HG03457 (cell line): ENCODE measurements at regions not wholly inside any gene's neighbourhood (a gene's known extent, or its start where the extent isn't known, plus 50 kb on each side); places are given as distances from the start of the nearest gene placed in this dataset.
"Not testable (repeated sequence)": the region's sequence is repeated elsewhere in the genome, so short reads cannot be mapped to it uniquely, and the experiment has no call there.

Experiments used
- ATAC-seq: cut with Tn5 transposase; IDR thresholded peaks from one replicate; pipeline ENCODE4 v1.9.1; 2021; ENCODE audit warnings: moderate number of reproducible peaks; ENCODE audit not compliant: unreplicated experiment

DNA sequence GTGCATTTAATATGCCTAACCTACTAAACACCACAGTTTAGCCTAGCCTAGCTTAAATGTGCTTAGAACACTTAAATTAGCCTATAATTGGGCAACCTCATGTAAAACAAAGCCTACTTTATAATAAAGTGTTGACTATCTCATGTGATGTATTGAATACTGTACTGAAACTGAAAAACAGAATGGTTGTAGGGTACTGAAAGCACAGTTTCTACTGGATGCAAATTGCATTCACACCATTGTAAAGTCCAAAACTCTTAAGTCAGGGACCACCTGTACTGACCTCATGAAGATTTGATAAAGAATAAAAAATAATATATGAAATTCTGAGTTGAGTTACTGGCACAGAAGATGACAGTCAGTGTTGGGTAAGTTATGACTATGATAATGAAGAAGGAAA lies 625.4 kb upstream of the SOX9 start:
- no peak for ATAC-seq

DNA sequence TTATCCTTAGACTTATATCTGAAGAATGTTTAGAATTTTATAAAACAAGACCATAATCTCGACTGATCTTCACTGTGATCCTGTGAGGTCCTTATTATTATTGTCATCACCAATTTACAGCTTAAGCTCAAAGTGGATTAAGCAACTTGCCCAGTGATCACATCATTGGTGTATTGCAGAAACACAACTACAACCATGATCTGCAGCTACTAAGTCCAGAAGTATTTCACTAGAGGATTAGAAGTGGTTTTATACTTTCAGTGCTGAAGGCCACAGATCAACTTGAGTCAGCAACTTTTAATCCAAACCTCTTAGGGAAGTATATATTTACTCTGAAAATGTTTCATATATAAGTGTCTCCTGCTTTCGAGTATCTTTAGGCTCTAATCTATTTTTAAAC lies 624.3 kb upstream of the SOX9 start:
- ATAC-seq = no peak

DNA sequence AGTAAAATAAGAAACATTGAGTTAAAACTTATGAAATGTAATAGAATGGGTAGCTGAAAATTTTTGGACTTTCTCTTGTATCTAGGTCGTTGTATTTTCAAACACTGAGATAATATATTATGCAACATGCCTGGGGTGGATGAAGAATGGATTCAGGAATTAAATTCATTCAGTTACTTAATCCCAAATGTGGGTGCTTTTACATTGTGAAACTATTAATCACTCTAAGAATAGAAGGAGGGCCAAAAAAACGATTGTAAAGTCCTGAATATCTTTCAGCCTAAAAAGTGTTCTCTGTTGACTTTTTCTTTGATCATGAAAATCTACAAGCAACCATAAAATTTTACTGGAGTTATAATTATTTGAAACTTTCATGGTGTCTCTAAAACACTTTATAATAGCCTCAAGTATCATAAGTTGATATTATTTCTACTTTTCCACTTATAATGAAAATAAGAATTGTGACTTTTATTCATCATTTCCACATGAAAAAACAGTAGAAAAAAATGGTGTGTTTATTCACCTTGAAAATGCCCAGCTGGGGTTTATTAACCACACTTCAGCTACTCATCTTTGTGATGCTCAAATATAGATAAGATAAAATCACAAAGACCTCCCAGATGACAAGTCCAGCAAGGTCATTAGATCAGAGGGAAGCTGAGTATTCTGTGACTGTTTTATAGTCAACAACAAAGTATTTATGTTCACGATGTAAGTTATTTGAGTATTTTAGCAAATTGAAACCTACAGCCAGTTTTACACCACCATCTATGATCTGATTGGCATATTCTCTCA lies 619.9 kb upstream of the SOX9 start:
- no peak for ATAC-seq

- ATAC-seq = no peak
Observed at GRCh38 chr17:71501711-71502110, 619.1 kb upstream of the SOX9 start.

DNA sequence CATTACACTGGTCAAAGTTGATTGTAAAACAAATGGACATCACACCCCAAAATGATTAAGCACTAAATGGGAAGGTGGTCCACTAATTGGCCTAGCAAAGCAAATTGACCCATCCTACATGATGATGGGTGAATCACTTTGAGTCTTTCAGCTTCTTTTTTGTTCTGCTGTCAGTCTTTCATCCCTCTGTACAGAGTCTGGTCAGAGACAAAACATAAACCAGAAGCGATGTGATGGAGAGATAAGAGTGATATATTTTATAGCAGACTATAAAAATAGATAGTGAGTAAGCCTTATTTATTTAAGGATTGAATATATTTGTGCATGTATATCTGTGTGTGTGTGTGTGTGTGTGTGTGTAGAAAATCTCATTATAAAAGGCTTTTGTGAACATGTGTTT lies 618.4 kb upstream of the SOX9 start:
- ATAC-seq = no peak

- no peak for ATAC-seq
Observed at GRCh38 chr17:71503710-71504465, 616.9 kb upstream of the SOX9 start.

- ATAC-seq = no peak
Observed at GRCh38 chr17:71505200-71505599, 615.6 kb upstream of the SOX9 start.

GRCh38 chr17:71505981-71506380 lies 614.8 kb upstream of the SOX9 start:
- ATAC-seq = no peak

- no peak for ATAC-seq
Observed at GRCh38 chr17:71511266-71511995, 609.4 kb upstream of the SOX9 start.

GRCh38 chr17:71513725-71514124 lies 607.1 kb upstream of the SOX9 start:
- not testable (repeated sequence) for ATAC-seq

GRCh38 chr17:71516149-71516548 lies 604.7 kb upstream of the SOX9 start:
- no peak for ATAC-seq

DNA sequence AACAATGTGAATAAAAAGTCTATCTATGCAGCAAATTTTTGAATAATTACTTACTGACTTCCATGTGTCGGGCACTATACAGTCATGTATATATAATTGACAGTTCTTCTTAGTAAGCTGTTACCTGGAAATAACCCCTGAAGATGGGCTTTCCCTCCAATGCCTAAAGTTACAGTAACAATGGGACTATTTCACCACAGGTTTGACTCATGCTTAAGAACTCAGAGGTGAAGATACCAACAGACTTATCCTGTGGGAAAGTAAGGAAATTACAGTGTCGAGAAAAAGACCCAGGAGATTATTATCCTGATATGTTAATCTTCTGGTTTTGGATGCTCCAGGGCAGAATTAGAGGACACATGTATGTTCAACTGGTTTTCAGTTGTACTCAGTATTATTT lies 601.5 kb upstream of the SOX9 start:
- ATAC-seq = no peak

DNA sequence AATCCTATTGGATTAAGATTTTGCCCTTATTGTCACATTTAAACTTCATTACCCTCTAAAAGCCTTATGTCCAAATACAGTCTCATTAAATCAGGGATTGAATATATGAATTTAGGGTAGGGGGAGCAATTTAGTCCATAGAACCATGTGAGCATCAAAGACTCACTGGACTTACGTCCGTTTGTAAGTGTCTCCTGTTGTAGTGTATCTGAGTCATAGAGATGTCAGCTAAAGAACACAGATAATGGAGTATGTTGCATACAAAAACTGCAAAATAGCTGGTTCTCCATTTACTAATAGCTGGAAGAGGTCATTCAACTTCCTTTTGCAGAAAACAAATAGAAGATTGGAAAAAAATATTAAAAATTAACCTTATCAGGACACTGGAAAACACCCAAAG lies 599.1 kb upstream of the SOX9 start:
- ATAC-seq = no peak

GRCh38 chr17:71522383-71522782 lies 598.4 kb upstream of the SOX9 start:
- no peak for ATAC-seq

DNA sequence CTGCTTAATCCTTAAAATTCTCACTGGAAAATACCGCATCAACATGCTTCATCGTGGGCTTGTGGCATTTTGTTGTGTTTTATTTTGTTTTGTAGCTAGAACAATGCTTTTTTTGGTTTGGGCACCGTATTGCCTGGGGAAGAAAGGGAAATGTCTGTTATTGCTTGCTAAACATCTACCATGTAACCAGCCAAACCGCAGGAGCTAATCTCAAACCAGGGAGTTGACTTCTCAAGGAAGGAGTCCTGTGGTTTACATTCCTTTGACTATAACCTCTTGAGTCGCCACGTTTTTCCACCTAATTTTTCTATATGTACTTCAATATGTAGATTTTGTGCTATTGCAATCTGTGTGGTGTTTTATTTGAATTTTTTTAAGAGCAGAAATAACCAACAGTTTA lies 593.5 kb upstream of the SOX9 start:
- ATAC-seq = no peak

DNA sequence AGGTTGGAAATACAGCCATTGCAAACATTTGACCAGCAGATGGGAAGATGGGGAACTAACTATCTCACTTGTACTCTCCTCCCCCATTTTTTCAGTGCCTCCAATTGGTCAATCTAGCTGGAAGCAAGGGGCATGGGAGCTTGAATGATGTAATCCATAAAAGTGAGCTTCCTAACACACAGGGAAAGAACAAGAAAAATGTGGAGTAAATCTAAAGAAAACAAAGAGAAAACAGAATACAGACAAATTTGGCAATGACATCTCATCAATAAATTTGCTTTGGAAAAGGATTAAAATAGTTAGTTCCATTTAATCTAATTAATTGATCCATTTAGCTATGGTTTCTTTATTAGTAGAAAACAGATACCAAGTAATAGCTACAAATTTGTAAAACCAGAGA lies 592.6 kb upstream of the SOX9 start:
- no peak for ATAC-seq

DNA sequence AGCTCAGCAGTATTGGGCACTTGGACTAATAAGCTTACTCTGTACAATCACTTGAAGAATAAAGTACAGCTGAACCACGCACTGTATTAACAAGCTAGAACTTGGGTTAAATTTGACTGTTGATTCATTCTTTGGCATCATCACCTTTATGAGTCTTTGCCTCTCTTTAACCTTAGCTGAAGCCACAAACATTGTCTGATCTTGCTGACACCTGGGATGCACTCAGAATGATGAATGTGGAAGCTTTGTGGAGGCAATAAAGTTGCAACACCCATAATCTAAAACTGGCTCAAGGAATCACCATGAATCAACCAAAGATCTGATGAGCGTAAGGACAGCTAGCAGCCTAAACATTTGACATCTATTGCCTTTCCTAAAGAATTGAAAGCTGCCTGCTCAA lies 590.6 kb upstream of the SOX9 start:
- ATAC-seq = no peak

- ATAC-seq = no peak
Observed at GRCh38 chr17:71535321-71535720, 585.5 kb upstream of the SOX9 start.

GRCh38 chr17:71546419-71546818 lies 574.4 kb upstream of the SOX9 start:
- ATAC-seq = no peak

- ATAC-seq = no peak
Observed at GRCh38 chr17:71547904-71548303, 572.9 kb upstream of the SOX9 start.

DNA sequence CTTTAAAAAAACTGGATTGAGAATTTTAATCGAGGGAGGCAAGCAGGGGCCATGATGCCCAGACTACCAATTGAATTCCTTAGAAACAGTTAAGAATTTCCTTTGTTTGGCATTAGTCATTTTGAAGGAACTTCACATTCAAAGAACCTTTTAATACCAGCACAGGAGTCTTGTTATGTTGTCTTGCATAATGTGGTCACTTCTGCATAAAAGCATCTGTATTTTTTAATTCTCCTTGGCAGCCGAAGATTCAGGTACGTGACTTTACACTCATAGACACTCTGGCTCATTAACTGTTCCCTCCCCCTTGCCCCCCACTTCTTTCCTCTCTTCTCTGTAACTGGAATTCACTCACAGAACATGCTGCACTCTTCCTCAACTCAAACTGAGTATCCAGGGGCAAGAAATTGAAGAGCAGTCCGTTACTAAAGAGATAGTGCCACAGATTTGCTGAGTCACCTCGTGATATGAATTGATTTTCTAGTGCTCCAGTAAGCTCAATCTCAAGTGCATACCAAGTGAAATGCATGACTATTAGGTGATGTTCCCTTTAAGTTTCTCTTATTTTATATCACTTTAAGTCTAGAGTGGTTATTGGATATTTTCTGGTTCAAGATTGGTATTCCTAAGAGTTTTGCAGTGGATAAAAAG lies 572.2 kb upstream of the SOX9 start:
- ATAC-seq = no peak
